Trophoblast cell (in vitro differentiated cells and primary cell): ENCODE measurements at regions not wholly inside any gene's neighbourhood (a gene's known extent, or its start where the extent isn't known, plus 50 kb on each side); places are given as distances from the start of the nearest gene placed in this dataset.

Source experiments
- DNase-seq, 2 donors: peaks; one replicate each; pipeline ENCODE4 v3.0.0-alpha.2; 2016
- H2AFZ ChIP-seq: 2 replicates; pipeline ENCODE4 v1.6.1; 2013; ENCODE audit warnings: low read length, moderate library complexity, mild to moderate bottlenecking; ENCODE audit not compliant: insufficient read depth, poor library complexity
- H2AK5ac ChIP-seq: 2 replicates; pipeline ENCODE4 v1.6.1; 2013; ENCODE audit warnings: mild to moderate bottlenecking, low read length
- H2BK120ac ChIP-seq: 2 replicates; pipeline ENCODE4 v1.6.1; 2013; ENCODE audit warnings: low read length, mild to moderate bottlenecking, moderate library complexity; ENCODE audit not compliant: insufficient read depth, poor library complexity
- H2BK12ac ChIP-seq: 2 replicates; pipeline ENCODE4 v1.6.1; 2013; ENCODE audit warnings: mild to moderate bottlenecking, low read length, moderate library complexity
- H2BK5ac ChIP-seq: 2 replicates; pipeline ENCODE4 v1.6.1; 2013; ENCODE audit warnings: low read length, low read depth, moderate library complexity, mild to moderate bottlenecking; ENCODE audit not compliant: poor library complexity
- H3K14ac ChIP-seq: 2 replicates; pipeline ENCODE4 v1.6.1; 2013; ENCODE audit warnings: mild to moderate bottlenecking, low read length
- H3K18ac ChIP-seq: 2 replicates; pipeline ENCODE4 v1.6.1; 2013; ENCODE audit warnings: mild to moderate bottlenecking, low read length
- H3K23ac ChIP-seq: 2 replicates; pipeline ENCODE4 v1.6.1; 2013; ENCODE audit warnings: low read length
- H3K27ac ChIP-seq: 2 replicates; pipeline ENCODE4 v1.5.1; 2013; ENCODE audit warnings: low read depth, mild to moderate bottlenecking, inconsistent platforms, low read length, moderate library complexity
- H3K27me3 ChIP-seq: 2 replicates; pipeline ENCODE4 v1.6.1; 2013; ENCODE audit warnings: inconsistent platforms, mild to moderate bottlenecking, low read length, moderate library complexity; ENCODE audit not compliant: insufficient read depth
- H3K36me3 ChIP-seq, 2 experiments: 1 replicate in 1 of 2; 2 replicates in 1 of 2; pipeline ENCODE4 v1.6.1; 2013; ENCODE audit warnings: low read length in 2 of 2, mild to moderate bottlenecking in 2 of 2, moderate library complexity in 1 of 2; ENCODE audit not compliant: insufficient read depth in 2 of 2, control insufficient read depth in 1 of 2
- H3K4ac ChIP-seq: 2 replicates; pipeline ENCODE4 v1.6.1; 2013; ENCODE audit warnings: low read depth, mild to moderate bottlenecking, low read length, moderate library complexity
- H3K4me1 ChIP-seq, 2 experiments: 1 replicate in 1 of 2; 2 replicates in 1 of 2; pipeline ENCODE4 v1.6.1; 2013; ENCODE audit warnings: low read length in 2 of 2, mild to moderate bottlenecking in 2 of 2, moderate library complexity in 1 of 2; ENCODE audit not compliant: insufficient read depth in 2 of 2, control insufficient read depth in 1 of 2
- H3K4me2 ChIP-seq: 2 replicates; pipeline ENCODE4 v1.6.1; 2013; ENCODE audit warnings: inconsistent platforms, mild to moderate bottlenecking, low read length, moderate library complexity
- H3K4me3 ChIP-seq: 2 replicates; pipeline ENCODE4 v1.5.1; 2013; ENCODE audit warnings: mild to moderate bottlenecking, low read depth, low read length, inconsistent platforms
- H3K79me1 ChIP-seq: one replicate; pipeline ENCODE4 v1.6.1; 2013; ENCODE audit warnings: low read length
- H3K79me2 ChIP-seq: 2 replicates; pipeline ENCODE4 v1.6.1; 2013; ENCODE audit warnings: low read length, mild to moderate bottlenecking; ENCODE audit not compliant: control insufficient read depth, insufficient read depth, poor library complexity
- H3K9ac ChIP-seq: 2 replicates; pipeline ENCODE4 v1.6.1; 2013; ENCODE audit warnings: mild to moderate bottlenecking, low read length
- H3K9me3 ChIP-seq: 2 replicates; pipeline ENCODE4 v1.6.1; 2013; ENCODE audit warnings: low read depth, mild to moderate bottlenecking, control low read depth, inconsistent platforms, low read length; ENCODE audit not compliant: insufficient read depth
- H4K12ac ChIP-seq: 2 replicates; pipeline ENCODE4 v1.6.1; 2013; ENCODE audit warnings: low read depth, mild to moderate bottlenecking, low read length, moderate library complexity
- H4K8ac ChIP-seq: 2 replicates; pipeline ENCODE4 v1.6.1; 2013; ENCODE audit warnings: low read depth, mild to moderate bottlenecking, low read length, moderate library complexity
- H4K91ac ChIP-seq: one replicate; pipeline ENCODE4 v1.6.1; 2013; ENCODE audit warnings: low read depth, mild to moderate bottlenecking, low read length, moderate library complexity
- WGBS: extraction: QIAGEN DNeasy Blood & Tissue Kit; methylation state at CpG from one replicate; pipeline ENCODE4 v1.1.7; 2013; ENCODE audit warnings: missing lambda C conversion rate; ENCODE audit not compliant: insufficient read length, insufficient coverage; ENCODE audit errors: extremely low coverage; 5-methylcytosine and 5-hydroxymethylcytosine counted together

DNA sequence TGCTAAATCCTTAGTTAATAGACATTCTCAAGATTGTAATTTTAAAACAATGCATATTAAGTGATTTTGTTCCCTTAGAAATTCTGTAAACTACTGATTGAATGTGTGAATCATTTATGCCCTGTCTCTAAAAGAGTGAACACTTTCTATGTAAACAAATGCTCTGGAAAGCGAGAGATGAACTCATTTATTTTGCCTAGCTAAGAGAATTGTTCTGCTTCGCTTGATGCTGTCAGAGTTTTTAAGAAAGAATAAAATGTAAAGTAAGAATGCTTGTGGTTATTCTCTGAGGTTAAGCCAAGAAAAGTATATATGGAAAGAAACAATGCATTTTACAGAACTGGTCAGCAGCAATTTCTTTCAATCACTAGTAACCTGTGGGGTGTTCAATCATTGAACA is 347.4 kb upstream of the NUDT12 start:
- Histone ChIP-seq H4K8ac (no peak overlapping the region), H2BK5ac (no peak overlapping the region), H3K4me1 (no peaks in the 10 kb centered on the region), H2BK120ac (no peak overlapping the region), H3K18ac (no peak overlapping the region), H3K14ac (no peak overlapping the region), H3K4me3 (no peak overlapping the region), H3K4ac (no peak overlapping the region), H2AFZ (no peak overlapping the region), H3K23ac (no peak overlapping the region), H3K4me2 (no peak overlapping the region), H3K36me3 (no peaks in the 10 kb centered on the region), H3K9ac (no peak overlapping the region), H3K27ac (no peak overlapping the region), H2BK12ac (no peak overlapping the region), H2AK5ac (no peak overlapping the region), H4K12ac (no peak overlapping the region), H3K9me3 (no peaks in the 10 kb centered on the region), H3K79me2 (no peaks in the 10 kb centered on the region), H3K27me3 (no peaks in the 10 kb centered on the region), H4K91ac (no peak overlapping the region), H3K79me1 (no peaks in the 10 kb centered on the region)
- DNase-seq: no peak
- no CpG with 5 or more reads among the region's 2 CpGs for WGBS

DNA sequence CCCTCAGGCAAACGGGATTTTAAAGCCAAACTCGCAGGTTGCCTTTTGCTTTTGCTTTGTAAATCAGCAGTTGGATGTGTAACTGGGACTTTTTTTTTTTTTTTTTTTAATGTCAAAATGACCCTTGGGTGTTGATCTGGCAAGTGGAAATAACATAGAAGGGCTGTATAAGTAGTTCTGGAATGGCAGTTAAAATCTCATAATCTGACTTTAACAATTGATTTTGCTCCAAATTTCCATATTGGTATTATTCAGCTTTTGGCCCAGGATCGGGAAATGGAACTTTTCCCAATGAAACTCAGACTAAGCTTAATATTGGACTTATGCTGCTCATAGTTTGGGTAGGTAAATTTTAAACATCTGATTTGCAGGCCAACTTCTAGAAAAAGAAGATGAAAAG is 346.8 kb upstream of the NUDT12 start:
- Histone ChIP-seq H3K9ac (no peak overlapping the region), H3K4me3 (no peak overlapping the region), H2BK5ac (no peak overlapping the region), H2AK5ac (no peak overlapping the region), H2BK12ac (no peak overlapping the region), H2BK120ac (no peak overlapping the region), H3K23ac (no peak overlapping the region), H3K79me1 (no peaks in the 10 kb centered on the region), H4K8ac (no peak overlapping the region), H3K9me3 (no peaks in the 10 kb centered on the region), H3K18ac (no peak overlapping the region), H4K12ac (no peak overlapping the region), H2AFZ (no peak overlapping the region), H3K36me3 (no peaks in the 10 kb centered on the region), H3K4me2 (no peak overlapping the region), H3K14ac (no peak overlapping the region), H3K4ac (no peak overlapping the region), H3K27ac (no peak overlapping the region), H4K91ac (no peak overlapping the region), H3K79me2 (no peaks in the 10 kb centered on the region), H3K27me3 (no peaks in the 10 kb centered on the region), H3K4me1 (no peaks in the 10 kb centered on the region)
- WGBS: no CpG with 5 or more reads among the region's 3 CpGs
- no peak for DNase-seq

DNA sequence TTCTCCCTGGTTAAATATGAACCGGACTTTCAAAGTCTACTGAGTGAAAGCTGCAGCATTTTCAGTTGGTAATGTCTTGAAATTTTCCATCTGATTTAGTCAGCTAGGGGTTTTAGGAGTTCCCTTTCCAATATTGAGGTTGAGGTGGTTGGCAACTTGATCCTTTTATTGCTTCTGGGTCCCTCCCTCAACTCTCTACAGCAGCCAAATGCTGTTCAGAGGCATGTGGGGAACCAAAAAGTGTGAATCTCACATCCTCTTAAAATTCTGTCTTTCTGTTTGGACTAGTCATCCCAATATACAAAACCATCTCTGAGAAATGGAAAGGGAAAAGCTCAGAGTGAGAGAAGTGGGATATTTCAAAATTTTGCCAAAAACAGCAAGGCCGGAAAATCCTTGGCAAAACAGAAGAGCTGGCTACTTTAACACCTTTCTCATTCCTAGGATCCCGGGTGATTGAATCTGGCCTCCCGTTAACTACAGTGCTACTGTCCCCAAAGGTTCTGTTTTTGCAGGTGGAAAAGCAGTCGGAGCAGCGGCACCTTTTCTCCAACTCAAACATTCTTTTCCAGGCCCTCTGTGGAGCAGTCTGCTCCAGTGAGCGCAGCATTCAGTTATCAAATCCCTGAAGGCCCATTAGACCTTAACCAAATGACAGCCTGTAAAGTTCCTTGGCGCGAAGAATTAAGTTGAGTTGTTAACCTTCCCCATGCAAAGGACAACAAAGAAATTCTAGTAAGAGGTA is 345.9 kb upstream of the NUDT12 start:
- no peaks in the 10 kb centered on the region for H3K27me3 ChIP-seq
- H4K91ac ChIP-seq: no peak overlapping the region
- no peaks in the 10 kb centered on the region for H3K79me1 ChIP-seq
- no peaks in the 10 kb centered on the region for H3K36me3 ChIP-seq
- H3K4ac ChIP-seq: no peak overlapping the region
- no peak overlapping the region for H3K18ac ChIP-seq
- H2BK5ac ChIP-seq: no peak overlapping the region
- H3K79me2 ChIP-seq: no peaks in the 10 kb centered on the region
- no peak overlapping the region for H2BK12ac ChIP-seq
- no peaks in the 10 kb centered on the region for H3K4me1 ChIP-seq
- H2AFZ ChIP-seq: no peak overlapping the region
- no CpG with 5 or more reads among the region's 9 CpGs for WGBS
- H2BK120ac ChIP-seq: no peak overlapping the region
- H3K14ac ChIP-seq: no peak overlapping the region
- no peak overlapping the region for H4K8ac ChIP-seq
- no peak overlapping the region for H4K12ac ChIP-seq
- H3K23ac ChIP-seq: no peak overlapping the region
- H3K9me3 ChIP-seq: no peaks in the 10 kb centered on the region
- no peak overlapping the region for H3K27ac ChIP-seq
- no peak overlapping the region for H3K9ac ChIP-seq
- H3K4me3 ChIP-seq: no peak overlapping the region
- no peak for DNase-seq
- no peak overlapping the region for H2AK5ac ChIP-seq
- H3K4me2 ChIP-seq: no peak overlapping the region

DNA sequence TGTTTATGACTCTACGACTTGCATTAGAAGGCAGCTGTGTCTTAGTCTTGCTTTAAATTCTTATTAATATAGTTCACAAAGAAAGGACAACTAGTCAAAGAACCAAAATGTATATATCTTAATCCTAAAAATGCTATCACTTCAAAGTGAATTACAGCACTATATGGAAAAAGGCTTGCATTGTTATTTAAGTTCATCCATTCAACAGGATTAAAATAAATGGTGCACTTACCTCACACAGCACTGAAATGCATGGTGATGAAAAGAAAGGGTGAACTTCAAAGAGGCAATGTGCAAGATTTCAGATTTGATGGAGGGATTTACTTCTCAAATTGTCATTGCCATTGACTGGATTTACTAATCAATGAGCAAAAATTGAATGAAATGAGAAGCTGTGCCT is 344.4 kb upstream of the NUDT12 start:
- H4K8ac ChIP-seq: no peak overlapping the region
- H3K4me2 ChIP-seq: no peak overlapping the region
- no peak overlapping the region for H2AFZ ChIP-seq
- H3K27ac ChIP-seq: no peak overlapping the region
- H3K79me2 ChIP-seq: no peaks in the 10 kb centered on the region
- H3K9me3 ChIP-seq: no peaks in the 10 kb centered on the region
- no peak overlapping the region for H3K4me3 ChIP-seq
- H4K12ac ChIP-seq: no peak overlapping the region
- H2AK5ac ChIP-seq: no peak overlapping the region
- H3K4me1 ChIP-seq: no peaks in the 10 kb centered on the region
- DNase-seq: no peak
- no peaks in the 10 kb centered on the region for H3K79me1 ChIP-seq
- no peak overlapping the region for H2BK12ac ChIP-seq
- H4K91ac ChIP-seq: no peak overlapping the region
- no peak overlapping the region for H3K23ac ChIP-seq
- no peak overlapping the region for H3K18ac ChIP-seq
- H3K9ac ChIP-seq: no peak overlapping the region
- no peaks in the 10 kb centered on the region for H3K27me3 ChIP-seq
- H2BK5ac ChIP-seq: no peak overlapping the region
- no peaks in the 10 kb centered on the region for H3K36me3 ChIP-seq
- no peak overlapping the region for H3K14ac ChIP-seq
- H2BK120ac ChIP-seq: no peak overlapping the region
- H3K4ac ChIP-seq: no peak overlapping the region
- no CpG with 5 or more reads among the region's 1 CpG for WGBS
